Effector memory CD4-positive, alpha-beta T cell (primary cell): ENCODE measurements at regions not wholly inside any gene's neighbourhood (a gene's known extent, or its start where the extent isn't known, plus 50 kb on each side); places are given as distances from the start of the nearest gene placed in this dataset.

Source experiments
- DNase-seq, 3 donors: peaks; one replicate each; pipeline ENCODE4 v3.0.0-alpha.2; 2020
- H3K27ac ChIP-seq: 2 replicates; pipeline ENCODE4 v1.7.0; 2013; ENCODE audit warnings: mild to moderate bottlenecking, low read length, moderate library complexity; ENCODE audit not compliant: insufficient read depth, poor library complexity, severe bottlenecking
- H3K27me3 ChIP-seq: replicated peaks from 2 replicates; pipeline ENCODE4 v1.7.0; 2013; ENCODE audit warnings: mild to moderate bottlenecking, low read length; ENCODE audit not compliant: insufficient read depth, control insufficient read depth, poor library complexity, severe bottlenecking
- H3K36me3 ChIP-seq: 2 replicates; pipeline ENCODE4 v1.7.0; 2013; ENCODE audit warnings: mild to moderate bottlenecking, low read length, moderate library complexity; ENCODE audit not compliant: control insufficient read depth, insufficient read depth
- H3K4me1 ChIP-seq: 2 replicates; pipeline ENCODE4 v1.7.0; 2013; ENCODE audit warnings: low read length, mild to moderate bottlenecking; ENCODE audit not compliant: control insufficient read depth, insufficient read depth, poor library complexity, severe bottlenecking
- H3K4me3 ChIP-seq: 2 replicates; pipeline ENCODE4 v1.7.0; 2013; ENCODE audit warnings: low read length, low read depth, mild to moderate bottlenecking; ENCODE audit not compliant: insufficient read depth, poor library complexity, severe bottlenecking
- H3K9me3 ChIP-seq: 2 replicates; pipeline ENCODE4 v1.7.0; 2013; ENCODE audit warnings: mild to moderate bottlenecking, low read length, moderate library complexity; ENCODE audit not compliant: control insufficient read depth

DNA sequence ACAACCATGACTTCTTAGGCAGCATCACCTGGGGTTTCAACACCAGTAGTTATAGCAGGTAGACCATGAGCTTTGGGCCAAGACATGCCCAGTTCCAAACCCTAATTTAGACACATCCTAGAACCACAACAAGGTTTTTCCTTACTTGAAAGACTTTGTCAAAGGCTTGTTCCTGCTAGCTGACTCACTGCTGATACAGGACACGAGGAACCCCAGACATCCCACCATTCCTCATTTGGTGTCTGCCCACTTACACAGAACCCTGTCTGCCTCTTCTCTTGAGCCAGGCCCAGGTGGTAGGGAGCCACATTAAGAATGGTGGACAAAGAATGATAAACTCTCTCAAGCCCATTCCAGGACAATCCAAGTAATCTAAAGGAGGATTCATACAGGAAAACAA is 109.0 kb downstream of the CCDC71L start:
- no peak overlapping the region for H3K27ac ChIP-seq
- DNase-seq: no peak

DNA sequence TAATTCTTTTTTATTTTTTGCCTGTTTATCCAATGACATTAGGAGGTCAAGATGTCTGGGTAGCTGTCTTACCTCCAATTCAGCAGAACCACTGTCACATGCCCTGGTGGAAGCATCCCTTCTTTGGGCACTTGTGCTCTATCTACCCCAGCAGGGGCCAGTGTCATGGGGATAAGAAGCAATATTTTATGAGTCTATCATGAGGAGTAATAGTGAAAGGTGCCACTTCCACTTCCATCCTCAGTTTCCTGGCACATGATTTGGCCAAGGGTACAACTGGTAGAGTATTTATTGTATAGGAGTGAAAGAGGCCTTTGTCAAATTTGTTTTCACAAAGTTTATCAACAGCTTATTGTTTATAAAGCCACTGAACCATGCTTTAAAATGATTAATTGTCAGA is 112.5 kb downstream of the CCDC71L start:
- H3K36me3 ChIP-seq: no peaks in the 10 kb centered on the region
- H3K4me1 ChIP-seq: no peaks in the 10 kb centered on the region
- H3K27me3 ChIP-seq: no peaks in the 10 kb centered on the region
- H3K9me3 ChIP-seq: no peaks in the 10 kb centered on the region
- H3K27ac ChIP-seq: no peak overlapping the region
- no peak overlapping the region for H3K4me3 ChIP-seq
- DNase-seq: no peak

More for the DNA sequence above, 109.0 kb downstream of the CCDC71L start:
- Histone ChIP-seq H3K9me3 (no peaks in the 10 kb centered on the region), H3K36me3 (no peaks in the 10 kb centered on the region), H3K4me3 (no peak overlapping the region), H3K27me3 (no peaks in the 10 kb centered on the region), H3K4me1 (no peaks in the 10 kb centered on the region)

DNA sequence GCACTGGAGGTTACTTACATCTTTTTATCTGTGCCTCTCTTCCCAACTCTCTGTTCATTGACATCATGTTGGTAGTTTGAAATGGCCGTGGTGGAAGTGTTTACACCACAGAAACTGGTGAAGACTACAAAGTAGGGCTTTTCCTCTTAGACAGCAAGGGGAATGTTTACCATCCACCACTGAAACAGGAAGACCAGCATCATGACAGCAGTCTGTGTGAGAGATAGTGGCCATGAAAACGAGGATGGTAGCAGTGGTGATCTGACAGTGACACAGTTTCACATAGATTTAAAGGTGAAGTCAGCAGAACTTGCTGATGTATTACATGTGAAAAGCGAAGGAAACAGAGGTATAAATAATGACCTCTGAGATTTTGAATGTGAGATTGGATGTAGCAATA is 115.7 kb downstream of the CCDC71L start:
- DNase-seq: no peak
- Histone ChIP-seq H3K36me3 (no peaks in the 10 kb centered on the region), H3K4me1 (no peaks in the 10 kb centered on the region), H3K27me3 (no peaks in the 10 kb centered on the region), H3K27ac (no peak overlapping the region), H3K9me3 (no peaks in the 10 kb centered on the region), H3K4me3 (no peak overlapping the region)

DNA sequence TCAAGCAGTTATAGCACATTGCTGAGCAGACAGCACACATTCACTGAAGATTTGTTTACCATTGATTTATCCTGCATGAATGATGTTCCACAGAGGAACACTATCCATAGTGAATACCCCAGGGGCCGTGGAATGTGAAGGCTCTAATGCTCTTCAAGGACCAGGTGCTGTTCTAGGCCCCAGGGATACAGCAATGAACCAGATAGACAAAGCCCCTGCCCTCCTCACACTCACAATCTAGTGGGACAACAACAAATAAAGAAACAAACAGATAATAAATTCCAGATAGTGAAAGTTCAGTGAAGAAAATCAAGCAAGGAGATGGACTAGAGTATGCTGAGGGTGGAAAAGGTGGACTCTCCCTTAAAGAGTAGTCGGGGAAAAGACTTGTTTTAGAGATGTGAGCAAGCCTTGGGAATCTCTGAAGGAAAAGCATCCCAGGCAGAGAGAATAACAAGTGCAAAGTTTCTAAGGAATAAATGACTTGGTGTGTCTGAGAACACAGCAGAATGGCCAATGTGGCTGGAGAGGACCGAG is 117.7 kb downstream of the CCDC71L start:
- DNase-seq: no peak
- no peaks in the 10 kb centered on the region for H3K36me3 ChIP-seq
- H3K4me3 ChIP-seq: no peak overlapping the region
- no peaks in the 10 kb centered on the region for H3K4me1 ChIP-seq
- H3K9me3 ChIP-seq: no peaks in the 10 kb centered on the region
- no peak overlapping the region for H3K27ac ChIP-seq
- no peaks in the 10 kb centered on the region for H3K27me3 ChIP-seq

DNA sequence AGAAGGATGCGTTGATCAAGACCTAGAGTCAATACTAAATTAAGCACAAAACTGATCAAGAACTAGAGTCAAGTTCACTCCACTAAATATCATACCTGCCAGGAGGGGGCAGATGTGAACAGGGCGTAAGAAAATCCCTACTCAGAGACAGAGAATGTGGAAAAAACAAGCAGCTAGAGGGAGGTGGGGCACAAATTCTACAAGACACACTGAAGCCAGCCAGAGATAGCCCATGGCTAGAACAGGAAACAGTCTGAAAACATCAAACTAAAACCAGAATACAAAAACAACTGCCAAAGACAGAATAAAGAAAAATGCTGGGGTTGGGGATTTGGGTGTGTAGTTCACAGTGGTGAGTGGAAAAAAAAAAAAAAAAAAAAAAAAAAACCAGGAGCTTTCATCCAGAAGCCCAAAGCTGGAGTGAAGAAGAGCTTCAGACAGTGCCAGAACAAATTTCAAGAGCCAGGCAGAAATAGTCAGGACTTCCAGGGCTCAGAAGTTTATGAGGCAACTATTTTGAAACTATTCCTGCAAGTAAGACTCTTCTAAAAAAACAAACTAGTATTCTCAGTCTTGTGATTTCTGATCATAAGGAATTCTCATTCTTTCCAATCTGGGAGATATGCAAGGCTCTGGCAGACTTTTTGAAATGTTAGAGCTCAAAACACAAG is 118.3 kb downstream of the CCDC71L start:
- H3K27ac ChIP-seq: no peak overlapping the region

DNA sequence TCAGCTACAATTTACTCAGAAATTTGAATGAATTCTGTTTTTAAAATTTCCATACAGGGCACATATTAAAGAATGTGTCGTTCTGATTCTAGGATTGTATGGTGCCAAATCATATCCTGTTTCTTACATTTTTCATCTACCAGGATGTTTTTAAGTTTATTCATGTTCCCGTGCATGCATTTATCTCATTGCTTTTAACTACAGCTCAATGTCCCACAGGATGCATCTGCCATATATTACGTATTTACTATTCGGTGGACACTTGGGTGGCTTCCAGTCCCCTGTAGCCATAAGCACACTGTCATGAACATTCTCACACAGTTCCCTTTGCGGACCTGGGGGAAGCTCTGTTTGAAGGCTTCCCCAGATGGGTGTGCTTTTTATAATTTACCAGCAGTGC is 122.3 kb downstream of the CCDC71L start:
- DNase-seq: no peak
- Histone ChIP-seq H3K9me3 (no peaks in the 10 kb centered on the region), H3K4me1 (no peaks in the 10 kb centered on the region), H3K27ac (no peak overlapping the region), H3K4me3 (no peak overlapping the region), H3K36me3 (no peaks in the 10 kb centered on the region), H3K27me3 (no peaks in the 10 kb centered on the region)

More for the DNA sequence above, 118.3 kb downstream of the CCDC71L start:
- Histone ChIP-seq H3K27me3 (no peaks in the 10 kb centered on the region), H3K4me3 (no peak overlapping the region), H3K36me3 (no peaks in the 10 kb centered on the region), H3K4me1 (no peaks in the 10 kb centered on the region), H3K9me3 (no peaks in the 10 kb centered on the region)
- peak in 1 of 3 donors; percentile 15 for DNase-seq

DNA sequence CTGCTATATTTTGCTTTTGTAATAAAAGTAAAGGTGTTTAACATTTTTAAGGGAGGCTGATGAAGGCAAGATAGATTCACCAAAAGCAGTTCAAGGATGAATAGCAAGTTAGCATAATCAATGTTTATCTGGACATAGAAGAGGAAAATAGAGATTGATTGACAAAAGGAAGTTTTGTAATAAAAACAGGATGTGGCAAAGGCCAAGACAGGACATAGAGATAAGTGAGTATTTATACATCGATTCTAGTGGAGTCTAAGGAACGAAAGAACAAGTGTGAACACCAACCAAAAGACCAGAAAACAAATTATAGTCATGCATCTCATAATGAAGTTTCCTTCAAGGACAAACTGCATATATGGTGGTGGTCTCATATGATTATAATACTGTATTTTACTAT is 123.8 kb downstream of the CCDC71L start:
- Histone ChIP-seq H3K9me3 (no peaks in the 10 kb centered on the region), H3K36me3 (no peaks in the 10 kb centered on the region), H3K27ac (no peak overlapping the region), H3K4me3 (no peak overlapping the region), H3K4me1 (no peaks in the 10 kb centered on the region), H3K27me3 (no peaks in the 10 kb centered on the region)
- DNase-seq: no peak

DNA sequence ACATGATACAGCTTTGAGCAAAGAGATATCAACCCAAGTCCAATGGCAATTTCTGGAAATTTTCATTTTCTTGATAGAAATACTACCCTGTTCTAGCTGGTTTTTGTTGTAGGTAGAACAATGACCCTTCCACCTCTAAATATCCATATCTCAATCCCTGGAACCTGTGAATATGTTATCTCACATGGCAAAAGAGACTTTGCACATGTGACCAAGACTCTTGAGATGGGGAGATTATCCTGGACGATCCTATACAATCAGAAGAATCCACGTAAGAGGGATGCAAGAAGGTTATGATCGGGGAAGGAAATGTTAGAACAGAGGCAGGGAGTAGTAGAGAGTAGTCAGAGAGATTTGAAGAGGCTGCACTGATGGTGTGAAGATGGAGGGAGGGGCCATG is 124.9 kb downstream of the CCDC71L start:
- H3K27ac ChIP-seq: no peak overlapping the region

DNA sequence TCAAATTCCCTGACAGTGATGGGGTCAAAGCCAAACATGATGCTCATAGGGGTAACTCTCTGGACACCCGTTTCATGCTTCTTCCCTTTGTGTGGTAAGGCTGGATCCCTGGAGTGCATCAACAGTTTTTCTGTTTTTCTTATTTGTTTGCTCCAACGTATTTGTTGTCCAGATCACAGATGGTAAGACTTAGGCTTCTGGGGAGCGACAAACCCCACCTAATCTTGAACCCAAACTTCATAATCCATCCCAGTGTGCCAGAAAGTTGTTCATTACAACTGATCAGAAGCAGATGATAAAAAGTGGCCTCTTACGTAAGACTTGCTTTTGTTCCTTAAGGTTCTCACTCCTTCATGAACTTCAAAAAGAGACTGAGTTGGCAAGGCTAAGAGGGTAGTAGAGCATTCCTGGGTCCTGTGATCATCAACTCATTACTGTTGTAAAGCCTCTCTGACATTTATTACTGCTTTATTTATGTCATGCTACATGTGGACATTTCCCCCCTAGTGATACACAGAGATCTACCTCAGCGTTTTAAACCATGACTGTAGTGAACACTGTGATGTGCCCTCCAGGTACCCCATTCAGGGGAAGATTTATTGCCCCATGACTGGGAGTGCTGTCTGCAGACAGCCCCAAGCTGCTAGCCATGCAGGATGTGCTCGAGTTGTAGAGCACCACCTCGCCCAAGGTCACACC is 125.6 kb downstream of the CCDC71L start:
- no peak overlapping the region for H3K27ac ChIP-seq
- H3K4me1 ChIP-seq: no peaks in the 10 kb centered on the region
- no peak for DNase-seq
- H3K27me3 ChIP-seq: no peaks in the 10 kb centered on the region
- H3K4me3 ChIP-seq: no peak overlapping the region
- H3K36me3 ChIP-seq: no peaks in the 10 kb centered on the region
- no peaks in the 10 kb centered on the region for H3K9me3 ChIP-seq

More for the DNA sequence above, 124.9 kb downstream of the CCDC71L start:
- DNase-seq: no peak
- Histone ChIP-seq H3K4me3 (no peak overlapping the region), H3K36me3 (no peaks in the 10 kb centered on the region), H3K27me3 (no peaks in the 10 kb centered on the region), H3K4me1 (no peaks in the 10 kb centered on the region), H3K9me3 (no peaks in the 10 kb centered on the region)

DNA sequence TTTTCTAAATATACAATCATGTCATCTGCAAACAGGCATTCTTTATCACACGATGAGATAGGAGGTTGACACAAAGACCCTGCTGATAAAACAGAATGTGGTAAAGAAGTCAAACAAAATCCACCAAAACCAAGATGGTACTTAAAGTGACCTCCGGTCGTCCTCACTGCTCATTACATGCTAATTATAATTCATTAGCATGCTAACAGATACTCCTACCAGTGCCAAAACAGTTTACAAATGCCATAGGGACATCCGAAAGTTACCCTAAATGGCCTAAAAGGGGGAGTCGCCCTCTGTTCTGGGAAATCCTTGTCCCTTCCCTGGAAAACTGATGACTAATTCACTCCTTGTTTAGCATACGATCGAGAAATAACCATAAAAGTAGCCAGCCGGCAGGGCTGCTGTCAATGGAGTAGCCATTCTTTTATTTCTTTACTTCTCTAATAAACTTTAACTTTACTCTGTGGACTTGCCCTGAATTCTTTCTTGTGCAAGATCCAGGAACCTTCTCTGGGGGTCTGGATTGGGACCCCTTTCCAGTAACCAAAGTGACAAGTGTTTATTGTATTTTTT is 126.6 kb downstream of the CCDC71L start:
- DNase-seq: no peak
- H3K4me3 ChIP-seq: no peak overlapping the region
- H3K27me3 ChIP-seq: no peaks in the 10 kb centered on the region
- H3K36me3 ChIP-seq: no peaks in the 10 kb centered on the region
- H3K9me3 ChIP-seq: no peaks in the 10 kb centered on the region
- H3K27ac ChIP-seq: no peak overlapping the region
- no peaks in the 10 kb centered on the region for H3K4me1 ChIP-seq
